ENCODE measurements at regions not wholly inside any gene's neighbourhood (a gene's known extent, or its start where the extent isn't known, plus 50 kb on each side); places are given as distances from the start of the nearest gene placed in this dataset.
"Not testable (repeated sequence)": the region's sequence is repeated elsewhere in the genome, so short reads cannot be mapped to it uniquely, and the experiment has no call there.

DNA sequence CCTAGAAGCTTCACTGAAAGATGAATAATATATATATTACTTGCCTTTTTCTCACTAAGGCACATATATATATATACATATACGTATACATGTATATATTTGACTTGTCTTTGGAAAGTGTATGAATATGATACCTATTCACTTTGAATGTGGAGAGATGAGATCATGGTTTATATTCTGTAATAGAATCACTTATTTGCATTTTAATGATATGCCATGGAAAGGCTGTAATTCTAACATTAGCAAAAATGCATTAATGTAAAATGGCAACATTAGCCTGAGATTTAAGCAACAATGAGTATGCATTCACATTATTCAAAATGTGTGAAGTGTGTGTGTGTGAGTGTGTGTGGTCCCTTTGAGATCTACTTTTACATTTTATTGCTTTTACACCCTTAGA lies 54.5 kb upstream of the PRKD1 start:
- no peak for DNase-seq (ENCODE audit: low read depth)
- no peak overlapping the region for H3K4me3 ChIP-seq (replicated peaks; ENCODE audit: low read depth, low read length)
- TF ChIP-seq, protein P1, sequence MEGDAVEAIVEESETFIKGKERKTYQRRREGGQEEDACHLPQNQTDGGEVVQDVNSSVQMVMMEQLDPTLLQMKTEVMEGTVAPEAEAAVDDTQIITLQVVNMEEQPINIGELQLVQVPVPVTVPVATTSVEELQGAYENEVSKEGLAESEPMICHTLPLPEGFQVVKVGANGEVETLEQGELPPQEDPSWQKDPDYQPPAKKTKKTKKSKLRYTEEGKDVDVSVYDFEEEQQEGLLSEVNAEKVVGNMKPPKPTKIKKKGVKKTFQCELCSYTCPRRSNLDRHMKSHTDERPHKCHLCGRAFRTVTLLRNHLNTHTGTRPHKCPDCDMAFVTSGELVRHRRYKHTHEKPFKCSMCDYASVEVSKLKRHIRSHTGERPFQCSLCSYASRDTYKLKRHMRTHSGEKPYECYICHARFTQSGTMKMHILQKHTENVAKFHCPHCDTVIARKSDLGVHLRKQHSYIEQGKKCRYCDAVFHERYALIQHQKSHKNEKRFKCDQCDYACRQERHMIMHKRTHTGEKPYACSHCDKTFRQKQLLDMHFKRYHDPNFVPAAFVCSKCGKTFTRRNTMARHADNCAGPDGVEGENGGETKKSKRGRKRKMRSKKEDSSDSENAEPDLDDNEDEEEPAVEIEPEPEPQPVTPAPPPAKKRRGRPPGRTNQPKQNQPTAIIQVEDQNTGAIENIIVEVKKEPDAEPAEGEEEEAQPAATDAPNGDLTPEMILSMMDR (IDR thresholded peaks at IDR 0.05; ENCODE audit: low read length, missing control alignments), result no peak

DNA sequence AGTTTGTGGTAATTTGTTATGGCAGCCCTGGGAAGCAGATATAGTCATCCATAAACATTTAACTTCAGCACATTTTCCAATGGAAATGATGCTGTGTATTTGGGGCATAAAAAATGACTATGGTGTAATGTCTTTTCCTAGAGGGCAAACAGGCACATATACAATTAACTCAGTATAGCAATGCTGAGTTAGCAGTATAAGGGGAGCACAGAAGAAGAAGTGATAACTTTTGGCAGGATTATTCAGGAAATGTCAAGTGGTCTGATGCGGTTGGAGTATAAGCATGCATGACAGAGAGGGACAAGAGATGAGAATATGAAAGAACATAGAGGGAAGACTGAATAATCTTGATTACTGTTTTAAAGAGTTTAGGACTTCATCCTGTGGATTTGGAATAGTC lies 55.3 kb upstream of the PRKD1 start:
- TF ChIP-seq, protein P1 (IDR thresholded peaks at IDR 0.05; ENCODE audit: low read length, missing control alignments), result no peak
- DNase-seq (ENCODE audit: low read depth), result no peak

DNA sequence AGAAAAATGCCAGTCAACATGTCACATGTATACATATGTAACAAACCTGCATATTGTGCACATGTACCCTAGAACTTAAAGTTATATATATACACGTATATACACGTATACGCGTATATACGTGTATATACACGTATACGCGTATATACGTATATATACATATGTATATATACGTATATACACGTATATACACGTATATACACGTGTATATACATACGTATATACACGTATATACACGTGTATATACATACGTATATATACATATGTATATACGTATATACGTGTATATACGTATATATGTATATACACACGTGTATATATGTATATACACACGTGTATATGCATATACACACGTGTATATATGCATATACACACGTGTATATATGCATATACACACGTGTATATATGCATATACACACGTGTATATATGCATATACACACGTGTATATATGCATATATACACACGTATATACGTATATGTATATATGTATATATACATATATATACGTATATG lies 62.8 kb upstream of the PRKD1 start:
- H3K4me3 ChIP-seq (replicated peaks; ENCODE audit: low read depth, low read length); DNase-seq (ENCODE audit: low read depth): not testable (repeated sequence)

More for the DNA sequence above, 55.3 kb upstream of the PRKD1 start:
- no peak overlapping the region for H3K4me3 ChIP-seq (replicated peaks; ENCODE audit: low read depth, low read length)

DNA sequence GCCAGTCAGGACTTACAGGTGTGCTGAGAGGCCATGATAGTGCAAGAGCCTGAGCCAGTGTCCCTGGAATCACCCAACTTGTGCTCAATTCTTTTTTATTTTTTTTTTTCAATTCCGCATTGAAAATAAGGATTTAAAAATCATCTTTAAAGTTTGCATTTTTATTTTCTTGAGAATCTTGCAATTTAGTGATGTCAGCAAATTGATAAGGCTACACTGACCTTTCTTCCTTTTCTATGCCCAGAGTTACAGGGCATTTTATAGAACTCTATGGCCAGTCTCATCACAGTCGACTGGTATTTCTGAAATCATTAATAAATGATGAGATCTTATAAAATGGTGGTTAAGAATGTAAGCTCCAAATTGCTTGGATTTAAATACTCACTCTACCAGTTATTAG lies 63.3 kb upstream of the PRKD1 start:
- TF ChIP-seq, protein P1 (IDR thresholded peaks at IDR 0.05; ENCODE audit: low read length, missing control alignments), result no peak
- H3K4me3 ChIP-seq (replicated peaks; ENCODE audit: low read depth, low read length), result no peak overlapping the region
- no peak for DNase-seq (ENCODE audit: low read depth)

DNA sequence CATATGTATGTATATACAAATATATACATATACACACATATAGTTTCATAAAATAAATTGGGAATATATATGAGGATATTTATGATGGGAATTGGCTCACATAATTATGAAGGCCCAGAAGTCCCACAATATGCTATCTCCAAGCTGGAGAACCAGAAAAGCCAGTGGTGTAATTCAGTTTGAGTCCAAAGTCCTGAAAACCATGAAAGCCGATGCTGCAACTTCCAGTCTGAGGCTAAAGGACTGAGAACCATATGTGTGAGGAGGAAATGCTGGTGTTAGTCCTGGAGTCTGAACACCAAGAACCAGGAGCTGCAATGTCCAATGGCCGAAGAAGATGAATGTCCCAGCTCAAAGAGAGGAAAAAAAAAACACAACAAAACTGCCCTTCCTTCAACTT lies 65.5 kb upstream of the PRKD1 start:
- TF ChIP-seq, protein P1 (IDR thresholded peaks at IDR 0.05; ENCODE audit: low read length, missing control alignments), result no peak
- H3K4me3 ChIP-seq (replicated peaks; ENCODE audit: low read depth, low read length), result no peak overlapping the region
- DNase-seq (ENCODE audit: low read depth), result no peak

DNA sequence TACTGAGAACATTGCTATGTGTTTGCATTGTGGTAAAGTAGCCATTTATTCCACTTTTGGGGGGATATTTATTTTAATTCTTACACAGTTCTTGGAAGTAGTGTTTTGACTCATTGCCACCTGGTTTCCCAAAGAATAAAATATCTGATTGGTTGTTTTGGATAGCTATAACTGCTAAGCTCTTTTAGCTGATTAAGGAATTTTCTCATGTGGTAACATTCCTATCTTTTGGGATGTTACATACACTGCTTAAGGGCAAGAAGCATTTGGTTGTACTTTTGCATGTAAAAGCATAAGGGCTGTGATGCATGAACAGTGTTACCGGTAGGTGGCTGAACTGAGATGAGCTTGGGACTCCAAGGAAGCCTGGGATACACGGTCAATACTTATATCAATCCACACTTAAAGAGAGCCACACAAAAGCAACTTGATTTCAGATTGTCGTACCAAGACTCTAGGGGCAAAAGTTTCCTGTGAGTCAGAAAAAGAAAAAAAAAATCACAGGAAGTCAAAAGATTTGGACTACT lies 71.4 kb upstream of the PRKD1 start:
- TF ChIP-seq, protein P1 (IDR thresholded peaks at IDR 0.05; ENCODE audit: low read length, missing control alignments), result peak; percentile 4
- peak; percentile 8 for DNase-seq (ENCODE audit: low read depth)

DNA sequence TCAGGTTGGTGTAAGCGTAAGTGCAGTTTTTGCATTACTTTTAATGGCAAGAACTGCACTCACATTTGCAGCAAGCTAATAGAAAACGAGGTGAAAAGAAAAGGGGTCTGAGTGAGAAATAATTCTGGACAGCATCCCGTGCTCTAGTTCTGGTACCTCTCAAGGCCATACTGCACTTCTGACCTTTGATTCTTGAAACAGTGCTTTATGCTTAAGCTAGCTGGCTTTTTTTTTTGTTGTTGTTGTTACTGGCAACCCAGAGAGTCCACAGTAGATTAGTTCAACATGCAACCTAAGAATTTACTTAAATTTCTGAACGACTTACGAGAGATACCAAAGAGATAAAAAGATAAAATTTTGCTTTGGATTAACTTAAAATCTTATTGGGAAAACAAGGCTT lies 75.2 kb upstream of the PRKD1 start:
- no peak for DNase-seq (ENCODE audit: low read depth)
- TF ChIP-seq, protein P1 (IDR thresholded peaks at IDR 0.05; ENCODE audit: low read length, missing control alignments), result no peak
- no peak overlapping the region for H3K4me3 ChIP-seq (replicated peaks; ENCODE audit: low read depth, low read length)

More for the DNA sequence above, 71.4 kb upstream of the PRKD1 start:
- no peak overlapping the region for H3K4me3 ChIP-seq (replicated peaks; ENCODE audit: low read depth, low read length)

Measured in fibroblast of pulmonary artery (primary cell).